Stomach (tissue), 4 donors: ENCODE measurements at regions not wholly inside any gene's neighbourhood (a gene's known extent, or its start where the extent isn't known, plus 50 kb on each side); places are given as distances from the start of the nearest gene placed in this dataset.

Experiments used
- CTCF ChIP-seq, 7 experiments: fragments of 450-650 bp in 4 of 7; fragments of 200-600 bp in 3 of 7; sonication (generic) in 3 of 7; IDR thresholded peaks; one replicate each; pipeline ENCODE4 v1.5.1; 2016 to 2019; ENCODE audit warnings: antibody characterized with exemption in 7 of 7, control low read depth in 2 of 7, mild to moderate bottlenecking in 1 of 7
- EP300 ChIP-seq: sonication (generic); formaldehyde crosslinking; IDR thresholded peaks from one replicate; pipeline ENCODE4 v1.6.1; 2017; ENCODE audit warnings: antibody characterized with exemption
- POLR2A ChIP-seq, 4 donors: fragments of 450-650 bp; IDR thresholded peaks; one replicate each; pipeline ENCODE4 v1.6.1; 2016; ENCODE audit warnings: antibody characterized with exemption in 4 of 4, control low read depth in 2 of 4, mild to moderate bottlenecking in 1 of 4, moderate library complexity in 1 of 4

- TF ChIP-seq CTCF (IDR thresholded peaks at IDR 0.05): no peak
- TF ChIP-seq EP300: no peak
- TF ChIP-seq POLR2A (IDR thresholded peaks at IDR 0.05): no peak
These were observed 65.4 kb upstream of the GK2 start for GRCh38 chr4:79473439-79473724.
